HT1080 (cell line): ENCODE measurements at regions not wholly inside any gene's neighbourhood (a gene's known extent, or its start where the extent isn't known, plus 50 kb on each side); places are given as distances from the start of the nearest gene placed in this dataset.
A peak's percentile ranks its signal among the peaks of the same experiment; 100 is the strongest.

ENCODE experiments used
- DNase-seq: peaks from one replicate; pipeline ENCODE4 v3.0.0-alpha.2; 2015; ENCODE audit warnings: low read depth

GRCh38 chr1:215458562-215458961 lies 108.5 kb upstream of the KCTD3 start:
- DNase-seq: no peak

- no peak for DNase-seq
Observed at GRCh38 chr1:215459136-215459535, 108.0 kb upstream of the KCTD3 start.

- no peak for DNase-seq
Observed at GRCh38 chr1:215466361-215466760, 100.7 kb upstream of the KCTD3 start.

- DNase-seq: no peak
Observed at GRCh38 chr1:215471463-215471862, 95.6 kb upstream of the KCTD3 start.

- DNase-seq: no peak
Observed at GRCh38 chr1:215472723-215473122, 94.4 kb upstream of the KCTD3 start.

- DNase-seq: no peak
Observed at GRCh38 chr1:215473943-215474342, 93.2 kb upstream of the KCTD3 start.

- no peak for DNase-seq
Observed at GRCh38 chr1:215474940-215475339, 92.2 kb upstream of the KCTD3 start.

GRCh38 chr1:215475796-215476481 lies 91.2 kb upstream of the KCTD3 start:
- peak; percentile 51 for DNase-seq

- DNase-seq: peak; percentile 27
Observed at GRCh38 chr1:215476541-215476940, 90.6 kb upstream of the KCTD3 start.

GRCh38 chr1:215477632-215478031 lies 89.5 kb upstream of the KCTD3 start:
- no peak for DNase-seq

- DNase-seq: no peak
Observed at GRCh38 chr1:215479567-215479966, 87.5 kb upstream of the KCTD3 start.

GRCh38 chr1:215482079-215482478 lies 85.0 kb upstream of the KCTD3 start:
- no peak for DNase-seq

GRCh38 chr1:215484171-215484939 lies 82.7 kb upstream of the KCTD3 start:
- no peak for DNase-seq

GRCh38 chr1:215487466-215487865 lies 79.6 kb upstream of the KCTD3 start:
- no peak for DNase-seq

- no peak for DNase-seq
Observed at GRCh38 chr1:215488850-215489249, 78.3 kb upstream of the KCTD3 start.

- no peak for DNase-seq
Observed at GRCh38 chr1:215489771-215490565, 77.1 kb upstream of the KCTD3 start.

- DNase-seq: no peak
Observed at GRCh38 chr1:215497528-215497927, 69.6 kb upstream of the KCTD3 start.

- no peak for DNase-seq
Observed at GRCh38 chr1:215501496-215501895, 65.6 kb upstream of the KCTD3 start.

GRCh38 chr1:215502081-215502480 lies 65.0 kb upstream of the KCTD3 start:
- DNase-seq: no peak

- DNase-seq: no peak
Observed at GRCh38 chr1:215507119-215507518, 60.0 kb upstream of the KCTD3 start.

GRCh38 chr1:215508311-215508710 lies 58.8 kb upstream of the KCTD3 start:
- DNase-seq: no peak
